ENCODE measurements at regions not wholly inside any gene's neighbourhood (a gene's known extent, or its start where the extent isn't known, plus 50 kb on each side); places are given as distances from the start of the nearest gene placed in this dataset.
"Not testable (repeated sequence)": the region's sequence is repeated elsewhere in the genome, so short reads cannot be mapped to it uniquely, and the experiment has no call there.

DNA sequence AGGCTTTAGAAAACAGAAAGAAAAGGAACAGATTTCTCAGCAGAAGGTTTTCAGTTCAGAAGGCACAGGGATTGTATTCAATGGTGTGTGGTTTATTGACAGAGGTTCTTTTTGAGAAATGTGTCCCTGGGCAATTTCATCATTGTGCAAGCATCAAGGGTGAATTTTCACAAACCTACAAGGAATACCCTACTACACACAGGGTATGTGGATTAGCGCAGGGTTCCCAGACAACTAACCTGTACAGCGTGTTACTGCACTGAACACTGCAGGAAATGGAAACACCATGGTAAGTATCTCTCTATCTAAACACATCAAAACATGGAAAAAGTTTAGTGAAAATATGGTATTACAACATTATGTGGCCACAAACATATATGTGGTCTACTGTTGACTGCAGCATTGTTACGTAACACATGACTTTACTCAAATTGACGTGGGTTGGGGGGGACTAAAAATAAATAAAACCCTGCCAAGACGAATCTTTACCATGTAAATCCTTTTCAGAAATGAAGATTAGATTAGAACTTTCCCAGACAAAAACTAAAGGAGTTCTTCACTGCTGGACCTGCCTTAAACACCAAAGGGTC lies 893.1 kb downstream of the TMEM121 start:
- TF ChIP-seq, protein P1, sequence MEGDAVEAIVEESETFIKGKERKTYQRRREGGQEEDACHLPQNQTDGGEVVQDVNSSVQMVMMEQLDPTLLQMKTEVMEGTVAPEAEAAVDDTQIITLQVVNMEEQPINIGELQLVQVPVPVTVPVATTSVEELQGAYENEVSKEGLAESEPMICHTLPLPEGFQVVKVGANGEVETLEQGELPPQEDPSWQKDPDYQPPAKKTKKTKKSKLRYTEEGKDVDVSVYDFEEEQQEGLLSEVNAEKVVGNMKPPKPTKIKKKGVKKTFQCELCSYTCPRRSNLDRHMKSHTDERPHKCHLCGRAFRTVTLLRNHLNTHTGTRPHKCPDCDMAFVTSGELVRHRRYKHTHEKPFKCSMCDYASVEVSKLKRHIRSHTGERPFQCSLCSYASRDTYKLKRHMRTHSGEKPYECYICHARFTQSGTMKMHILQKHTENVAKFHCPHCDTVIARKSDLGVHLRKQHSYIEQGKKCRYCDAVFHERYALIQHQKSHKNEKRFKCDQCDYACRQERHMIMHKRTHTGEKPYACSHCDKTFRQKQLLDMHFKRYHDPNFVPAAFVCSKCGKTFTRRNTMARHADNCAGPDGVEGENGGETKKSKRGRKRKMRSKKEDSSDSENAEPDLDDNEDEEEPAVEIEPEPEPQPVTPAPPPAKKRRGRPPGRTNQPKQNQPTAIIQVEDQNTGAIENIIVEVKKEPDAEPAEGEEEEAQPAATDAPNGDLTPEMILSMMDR (conservative IDR thresholded peaks at IDR 0.05) = no peak
- no peak overlapping the region for H3K27ac ChIP-seq

DNA sequence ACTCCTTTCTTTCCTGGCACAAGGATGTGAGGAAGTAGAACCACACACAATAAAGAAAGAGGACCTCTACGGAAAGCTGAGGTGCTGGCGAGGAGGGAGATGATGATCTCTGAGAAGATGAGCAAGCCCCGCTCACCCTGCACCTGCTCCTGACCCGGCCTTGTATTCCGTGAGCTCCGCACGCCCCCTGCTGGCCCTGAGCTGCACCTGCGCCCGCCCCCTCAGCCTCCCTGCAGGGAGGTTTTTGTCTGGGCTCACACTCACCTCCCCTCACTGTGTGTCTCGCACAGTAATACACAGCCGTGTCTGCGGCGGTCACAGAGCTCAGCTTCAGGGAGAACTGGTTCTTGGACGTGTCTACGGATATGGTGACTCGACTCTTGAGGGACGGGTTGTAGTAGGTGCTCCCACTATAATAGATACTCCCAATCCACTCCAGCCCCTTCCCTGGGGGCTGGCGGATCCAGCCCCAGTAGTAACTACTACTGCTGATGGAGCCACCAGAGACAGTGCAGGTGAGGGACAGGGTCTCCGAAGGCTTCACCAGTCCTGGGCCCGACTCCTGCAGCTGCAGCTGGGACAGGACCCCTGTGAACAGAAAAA lies 895.1 kb downstream of the TMEM121 start:
- TF ChIP-seq, protein P1 (conservative IDR thresholded peaks at IDR 0.05) = peak; percentile 53
- not testable (repeated sequence) for H3K27ac ChIP-seq

GRCh38 chr14:106422066-106422465 lies 895.7 kb downstream of the TMEM121 start:
- TF ChIP-seq, protein P1 (conservative IDR thresholded peaks at IDR 0.05) = no peak

GRCh38 chr14:106425150-106425549 lies 898.8 kb downstream of the TMEM121 start:
- not testable (repeated sequence) for H3K27ac ChIP-seq

More at GRCh38 chr14:106422066-106422465, 895.7 kb downstream of the TMEM121 start:
- H3K27ac ChIP-seq = no peak overlapping the region

DNA sequence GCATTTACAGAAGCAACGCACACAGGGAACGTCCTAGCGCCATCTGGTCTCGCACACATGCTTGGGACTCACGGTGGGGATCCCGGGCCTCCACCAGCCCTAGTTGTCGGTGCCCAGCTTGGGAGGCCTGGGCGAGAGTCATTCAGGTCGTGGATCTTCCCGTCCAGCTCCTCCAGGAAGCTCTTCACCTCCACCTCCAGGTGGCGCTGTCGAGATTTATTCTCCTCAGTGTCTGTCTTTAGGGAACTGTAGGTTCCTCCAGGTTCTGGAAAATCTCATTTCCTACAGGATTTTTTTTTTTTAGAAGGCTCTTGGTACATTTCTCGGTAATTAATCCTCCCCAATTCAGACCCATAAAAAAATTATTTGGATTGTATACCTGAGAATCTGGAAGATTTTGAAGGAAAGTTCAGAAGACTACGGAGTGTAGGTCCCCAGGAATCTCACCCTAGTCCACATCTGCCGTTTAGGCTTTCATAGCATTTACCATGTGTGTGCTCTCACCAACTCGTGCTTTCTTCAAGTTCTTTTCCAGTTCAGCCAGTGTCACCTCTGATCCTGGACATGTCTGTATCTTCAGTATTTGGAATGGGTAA lies 910.0 kb downstream of the TMEM121 start:
- H3K27ac ChIP-seq = no peak overlapping the region

DNA sequence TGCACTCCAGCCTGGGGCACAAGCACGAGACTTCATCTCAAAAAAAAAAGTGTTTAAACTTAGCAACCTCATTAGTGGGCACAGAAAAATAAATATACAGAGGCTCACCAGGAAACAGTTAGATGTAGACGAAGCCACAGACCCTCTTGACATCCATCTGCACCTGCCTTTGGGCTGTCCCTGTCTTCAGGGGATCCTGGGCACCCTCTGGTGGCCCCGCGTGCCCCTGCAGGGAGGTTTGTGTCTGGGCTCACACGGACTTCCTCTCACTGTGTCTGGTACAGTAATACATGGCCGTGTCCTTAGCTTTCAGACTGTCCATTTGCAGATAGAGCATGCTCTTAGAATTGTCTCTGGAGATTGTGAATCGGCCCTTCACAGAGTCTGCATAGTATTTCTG lies 916.5 kb downstream of the TMEM121 start:
- H3K27ac ChIP-seq = no peak overlapping the region

More for the DNA sequence above, 910.0 kb downstream of the TMEM121 start:
- TF ChIP-seq, protein P1 (conservative IDR thresholded peaks at IDR 0.05) = peak; percentile 79

DNA sequence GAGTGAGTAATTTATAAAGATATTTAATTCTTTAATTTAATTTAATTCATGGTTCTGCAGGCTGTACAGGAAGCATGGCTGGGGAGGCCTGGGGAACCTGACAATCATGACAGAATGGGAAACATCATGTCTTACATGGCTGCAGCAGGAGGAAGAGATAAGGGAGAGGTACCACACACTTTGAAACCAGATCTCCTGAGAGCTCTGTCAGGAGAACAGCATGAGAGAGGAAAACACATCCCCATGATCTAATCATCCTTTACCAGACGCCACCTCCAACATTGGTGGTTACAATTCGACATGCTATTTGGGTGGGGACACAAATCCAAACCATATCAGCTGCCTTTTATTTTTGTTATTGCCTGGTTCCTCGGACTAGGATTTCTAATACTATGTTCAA lies 928.6 kb downstream of the TMEM121 start:
- TF ChIP-seq, protein P1 (conservative IDR thresholded peaks at IDR 0.05) = no peak
- no peak overlapping the region for H3K27ac ChIP-seq

More for the DNA sequence above, 916.5 kb downstream of the TMEM121 start:
- TF ChIP-seq, protein P1 (conservative IDR thresholded peaks at IDR 0.05) = peak; percentile 27; the same call in 1 of the 2 replicates

Measured in VCaP (cell line).